ENCODE measurements at regions not wholly inside any gene's neighbourhood (a gene's known extent, or its start where the extent isn't known, plus 50 kb on each side); places are given as distances from the start of the nearest gene placed in this dataset.

DNA sequence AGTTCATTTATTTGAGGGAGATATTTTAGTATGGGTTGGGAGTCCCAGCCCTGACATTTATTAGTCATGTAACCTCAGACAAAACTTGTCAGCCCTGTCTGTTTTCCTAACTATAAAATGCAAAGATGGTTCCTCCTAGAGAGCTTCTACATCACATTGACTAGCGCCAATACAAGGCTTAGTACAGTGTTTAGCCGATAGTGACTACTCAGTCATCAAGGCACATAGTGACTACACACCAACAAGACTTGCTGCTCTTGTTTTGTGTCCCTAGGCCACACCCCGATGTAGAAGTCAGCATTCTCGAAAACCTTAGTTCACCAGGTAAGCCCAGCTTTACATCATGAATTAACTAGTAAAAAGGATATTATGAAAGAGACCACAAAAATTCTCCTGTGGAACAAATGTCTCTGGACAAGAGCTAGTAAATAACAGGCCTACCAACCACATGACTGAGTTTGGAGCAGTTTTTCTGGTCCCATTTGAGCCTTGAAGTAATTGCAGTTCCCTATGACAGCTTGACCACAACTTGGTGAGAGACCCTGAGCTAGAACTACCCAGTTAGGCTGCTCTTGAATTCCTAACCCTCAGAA is 68.8 kb downstream of the PFDN4 start:
- TF ChIP-seq, protein P1, sequence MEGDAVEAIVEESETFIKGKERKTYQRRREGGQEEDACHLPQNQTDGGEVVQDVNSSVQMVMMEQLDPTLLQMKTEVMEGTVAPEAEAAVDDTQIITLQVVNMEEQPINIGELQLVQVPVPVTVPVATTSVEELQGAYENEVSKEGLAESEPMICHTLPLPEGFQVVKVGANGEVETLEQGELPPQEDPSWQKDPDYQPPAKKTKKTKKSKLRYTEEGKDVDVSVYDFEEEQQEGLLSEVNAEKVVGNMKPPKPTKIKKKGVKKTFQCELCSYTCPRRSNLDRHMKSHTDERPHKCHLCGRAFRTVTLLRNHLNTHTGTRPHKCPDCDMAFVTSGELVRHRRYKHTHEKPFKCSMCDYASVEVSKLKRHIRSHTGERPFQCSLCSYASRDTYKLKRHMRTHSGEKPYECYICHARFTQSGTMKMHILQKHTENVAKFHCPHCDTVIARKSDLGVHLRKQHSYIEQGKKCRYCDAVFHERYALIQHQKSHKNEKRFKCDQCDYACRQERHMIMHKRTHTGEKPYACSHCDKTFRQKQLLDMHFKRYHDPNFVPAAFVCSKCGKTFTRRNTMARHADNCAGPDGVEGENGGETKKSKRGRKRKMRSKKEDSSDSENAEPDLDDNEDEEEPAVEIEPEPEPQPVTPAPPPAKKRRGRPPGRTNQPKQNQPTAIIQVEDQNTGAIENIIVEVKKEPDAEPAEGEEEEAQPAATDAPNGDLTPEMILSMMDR (IDR thresholded peaks at IDR 0.05; ENCODE audit: insufficient read depth, low read length): no peak
- TF ChIP-seq POLR2AphosphoS5 (IDR thresholded peaks at IDR 0.05; ENCODE audit: low read depth) (no peak), GABPA (IDR thresholded peaks at IDR 0.05; ENCODE audit: low read depth) (no peak)
- TF ChIP-seq, protein P2, sequence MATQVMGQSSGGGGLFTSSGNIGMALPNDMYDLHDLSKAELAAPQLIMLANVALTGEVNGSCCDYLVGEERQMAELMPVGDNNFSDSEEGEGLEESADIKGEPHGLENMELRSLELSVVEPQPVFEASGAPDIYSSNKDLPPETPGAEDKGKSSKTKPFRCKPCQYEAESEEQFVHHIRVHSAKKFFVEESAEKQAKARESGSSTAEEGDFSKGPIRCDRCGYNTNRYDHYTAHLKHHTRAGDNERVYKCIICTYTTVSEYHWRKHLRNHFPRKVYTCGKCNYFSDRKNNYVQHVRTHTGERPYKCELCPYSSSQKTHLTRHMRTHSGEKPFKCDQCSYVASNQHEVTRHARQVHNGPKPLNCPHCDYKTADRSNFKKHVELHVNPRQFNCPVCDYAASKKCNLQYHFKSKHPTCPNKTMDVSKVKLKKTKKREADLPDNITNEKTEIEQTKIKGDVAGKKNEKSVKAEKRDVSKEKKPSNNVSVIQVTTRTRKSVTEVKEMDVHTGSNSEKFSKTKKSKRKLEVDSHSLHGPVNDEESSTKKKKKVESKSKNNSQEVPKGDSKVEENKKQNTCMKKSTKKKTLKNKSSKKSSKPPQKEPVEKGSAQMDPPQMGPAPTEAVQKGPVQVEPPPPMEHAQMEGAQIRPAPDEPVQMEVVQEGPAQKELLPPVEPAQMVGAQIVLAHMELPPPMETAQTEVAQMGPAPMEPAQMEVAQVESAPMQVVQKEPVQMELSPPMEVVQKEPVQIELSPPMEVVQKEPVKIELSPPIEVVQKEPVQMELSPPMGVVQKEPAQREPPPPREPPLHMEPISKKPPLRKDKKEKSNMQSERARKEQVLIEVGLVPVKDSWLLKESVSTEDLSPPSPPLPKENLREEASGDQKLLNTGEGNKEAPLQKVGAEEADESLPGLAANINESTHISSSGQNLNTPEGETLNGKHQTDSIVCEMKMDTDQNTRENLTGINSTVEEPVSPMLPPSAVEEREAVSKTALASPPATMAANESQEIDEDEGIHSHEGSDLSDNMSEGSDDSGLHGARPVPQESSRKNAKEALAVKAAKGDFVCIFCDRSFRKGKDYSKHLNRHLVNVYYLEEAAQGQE (IDR thresholded peaks at IDR 0.05; ENCODE audit: insufficient replicate concordance, low read depth): no peak

Measured in HL-60 (cell line).